ENCODE measurements at regions not wholly inside any gene's neighbourhood (a gene's known extent, or its start where the extent isn't known, plus 50 kb on each side); places are given as distances from the start of the nearest gene placed in this dataset.

DNA sequence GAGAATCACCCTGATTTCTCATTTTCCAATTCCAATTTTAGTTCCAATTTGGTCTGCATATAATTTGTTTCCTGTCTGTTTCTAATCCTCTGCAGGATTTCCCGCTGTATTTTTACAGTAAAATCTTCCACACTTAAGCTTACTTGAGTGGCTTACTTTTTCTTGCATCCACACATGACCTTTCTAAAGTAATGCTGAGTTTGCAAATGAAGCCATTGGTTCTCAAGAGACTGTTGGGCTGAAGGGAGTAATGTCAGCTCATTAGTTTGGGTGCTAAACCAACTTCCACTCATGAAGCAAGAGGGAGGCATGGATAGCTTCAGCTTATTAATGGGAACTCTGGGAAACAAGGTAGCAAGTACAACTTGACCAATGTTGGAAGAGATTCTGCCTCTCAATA, 146.4 kb downstream of the SNX10 start:
- DNase-seq (ENCODE audit: low read depth, low spot score), result no peak
- H3K9ac ChIP-seq (ENCODE audit: low read length), result no peak overlapping the region
- RAD21 ChIA-PET (ENCODE audit: low non-redundant PET in 1 of 2, low total read pairs in 2 of 2, uncharacterized antibody in 2 of 2, unreplicated experiment in 2 of 2), result no interaction called here
- no peaks in the 10 kb centered on the region for H3K79me2 ChIP-seq (ENCODE audit: insufficient read depth, low read length)
- H3K27me3 ChIP-seq (ENCODE audit: insufficient read depth, low read length), result no peaks in the 10 kb centered on the region
- no peaks in the 10 kb centered on the region for H3K36me3 ChIP-seq (ENCODE audit: control insufficient read depth in 1 of 2, insufficient read depth in 2 of 2, low read length in 2 of 2)
- no peak for ATAC-seq
- POLR2A ChIA-PET, result no interaction called here
- TF ChIP-seq, protein P1, sequence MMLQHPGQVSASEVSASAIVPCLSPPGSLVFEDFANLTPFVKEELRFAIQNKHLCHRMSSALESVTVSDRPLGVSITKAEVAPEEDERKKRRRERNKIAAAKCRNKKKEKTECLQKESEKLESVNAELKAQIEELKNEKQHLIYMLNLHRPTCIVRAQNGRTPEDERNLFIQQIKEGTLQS (IDR thresholded peaks at IDR 0.05), result no peak
- intact Hi-C loops (cut with micrococcal nuclease), result no loop called here
- no TSS peak for BruUV-seq (replicated peaks)
- H3K4me1 ChIP-seq (ENCODE audit: control insufficient read depth in 1 of 2, insufficient read depth in 2 of 2, low read length in 2 of 2), result no peaks in the 10 kb centered on the region
- H3K9me2 ChIP-seq (ENCODE audit: insufficient read depth), result no peaks in the 10 kb centered on the region
- H2AFZ ChIP-seq (ENCODE audit: low read depth, low read length, poor library complexity, severe bottlenecking), result no peak overlapping the region
- H3K27ac ChIP-seq (ENCODE audit: low read depth, low read length), result no peak overlapping the region
- H4K20me1 ChIP-seq (ENCODE audit: insufficient read depth), result no peaks in the 10 kb centered on the region
- H3K4me2 ChIP-seq (ENCODE audit: low read length), result no peak overlapping the region
- H3K9me3 ChIP-seq (ENCODE audit: control insufficient read depth in 1 of 2, insufficient read depth in 1 of 2, low read depth in 1 of 2, low read length in 2 of 2), result no peaks in the 10 kb centered on the region
- H3K4me3 ChIP-seq (replicated peaks in 1 of 2; ENCODE audit: low read depth in 1 of 2, low read length in 2 of 2), result no peak overlapping the region
- CTCF ChIA-PET, result no interaction called here

DNA sequence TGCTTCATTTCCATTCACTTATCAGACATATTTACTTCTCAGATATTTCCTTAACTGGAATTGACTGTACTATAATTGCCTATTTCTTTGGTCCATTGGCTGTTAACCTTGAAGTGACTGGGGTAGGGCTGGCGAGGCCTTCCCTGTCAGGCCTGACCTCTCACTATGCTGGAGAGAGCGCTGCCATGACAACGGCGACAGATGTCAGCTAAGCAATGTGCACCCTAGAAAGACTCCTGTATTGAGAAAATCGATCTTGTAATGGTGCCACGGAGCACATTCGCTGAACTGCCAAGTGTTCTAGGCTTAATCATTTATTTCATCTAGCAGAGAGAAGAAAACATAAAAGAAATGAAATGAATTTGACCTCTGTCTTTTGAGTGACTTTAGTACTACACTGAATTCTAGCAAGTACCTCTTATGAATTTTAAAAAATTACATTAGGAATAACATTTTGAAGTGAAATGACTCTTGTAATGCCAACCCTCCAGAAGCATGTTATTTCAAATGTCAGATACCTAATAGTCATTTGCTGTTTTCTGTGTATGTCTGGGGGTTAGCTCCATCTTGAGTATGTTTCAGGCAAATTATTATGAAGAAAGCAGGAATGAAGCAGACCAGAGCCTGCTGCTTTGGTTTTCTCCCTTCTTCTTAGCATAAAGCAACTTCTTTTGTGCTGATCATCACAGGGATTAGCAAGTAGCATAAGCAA, 148.0 kb downstream of the SNX10 start:
- RAD21 ChIA-PET (ENCODE audit: low non-redundant PET in 1 of 2, low total read pairs in 2 of 2, uncharacterized antibody in 2 of 2, unreplicated experiment in 2 of 2), result no interaction called here
- H4K20me1 ChIP-seq (ENCODE audit: insufficient read depth), result no peaks in the 10 kb centered on the region
- BruUV-seq (replicated peaks), result no TSS peak
- no peak overlapping the region for H3K9ac ChIP-seq (ENCODE audit: low read length)
- H3K36me3 ChIP-seq (ENCODE audit: control insufficient read depth in 1 of 2, insufficient read depth in 2 of 2, low read length in 2 of 2), result no peaks in the 10 kb centered on the region
- no peaks in the 10 kb centered on the region for H3K4me1 ChIP-seq (ENCODE audit: control insufficient read depth in 1 of 2, insufficient read depth in 2 of 2, low read length in 2 of 2)
- H3K27me3 ChIP-seq (ENCODE audit: insufficient read depth, low read length), result no peaks in the 10 kb centered on the region
- H3K9me3 ChIP-seq (ENCODE audit: control insufficient read depth in 1 of 2, insufficient read depth in 1 of 2, low read depth in 1 of 2, low read length in 2 of 2), result no peaks in the 10 kb centered on the region
- TF ChIP-seq ZNF274 (IDR thresholded peaks at IDR 0.05; ENCODE audit: low read depth, low read length), result no peak
- TF ChIP-seq CEBPB (IDR thresholded peaks at IDR 0.05; ENCODE audit: low read depth), result no peak
- no peak for TF ChIP-seq POLR2AphosphoS5 (IDR thresholded peaks at IDR 0.05; ENCODE audit: low read depth, low read length)
- no peak for DNase-seq (ENCODE audit: low read depth, low spot score)
- no peak overlapping the region for H2AFZ ChIP-seq (ENCODE audit: low read depth, low read length, poor library complexity, severe bottlenecking)
- no peak for ATAC-seq
- no peak overlapping the region for H3K4me2 ChIP-seq (ENCODE audit: low read length)
- no peaks in the 10 kb centered on the region for H3K9me2 ChIP-seq (ENCODE audit: insufficient read depth)
- no peaks in the 10 kb centered on the region for H3K79me2 ChIP-seq (ENCODE audit: insufficient read depth, low read length)
- POLR2A ChIA-PET, result no interaction called here
- CTCF ChIA-PET, result no interaction called here
- intact Hi-C loops (cut with micrococcal nuclease), result no loop called here
- no peak overlapping the region for H3K27ac ChIP-seq (ENCODE audit: low read depth, low read length)
- no peak overlapping the region for H3K4me3 ChIP-seq (replicated peaks in 1 of 2; ENCODE audit: low read depth in 1 of 2, low read length in 2 of 2)
